ENCODE measurements at regions not wholly inside any gene's neighbourhood (a gene's known extent, or its start where the extent isn't known, plus 50 kb on each side); places are given as distances from the start of the nearest gene placed in this dataset.

DNA sequence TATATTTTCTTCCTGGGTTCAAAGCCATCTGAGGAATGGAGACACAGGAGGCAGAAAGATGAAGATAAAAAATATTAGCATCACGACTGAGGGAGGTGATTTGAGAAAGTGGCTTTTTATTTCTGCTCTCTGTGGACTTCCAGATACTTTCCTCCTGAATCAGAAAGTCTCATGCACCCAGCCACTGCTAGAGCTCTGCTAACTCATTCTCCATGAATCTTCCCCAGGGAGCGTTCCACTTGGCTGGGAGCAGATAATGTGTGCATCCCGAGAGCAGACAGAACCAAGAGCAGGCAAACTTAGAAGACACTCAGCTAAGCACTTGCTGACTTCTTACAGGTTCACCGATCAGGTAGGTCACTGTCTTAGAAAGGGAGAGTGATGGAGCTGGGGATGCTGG, 264.1 kb upstream of the THUMPD2 start:
- no peak for TF ChIP-seq CTCF (IDR thresholded peaks at IDR 0.05; ENCODE audit: low read depth, low read length)
- no peak for TF ChIP-seq EZH2phosphoT487 (IDR thresholded peaks at IDR 0.05; ENCODE audit: low read depth)

Measured in OCI-LY3 (cell line).